GM12873 (cell line): ENCODE measurements at regions not wholly inside any gene's neighbourhood (a gene's known extent, or its start where the extent isn't known, plus 50 kb on each side); places are given as distances from the start of the nearest gene placed in this dataset.

Experiments
- TF ChIP-seq, protein P1 (sequence below): IDR thresholded peaks from 2 replicates; pipeline ENCODE4 v1.5.1; 2012; ENCODE audit warnings: low read depth, mild to moderate bottlenecking, moderate library complexity, low read length, control low read depth; ENCODE audit not compliant: insufficient read depth; ENCODE audit errors: missing control alignments

DNA sequence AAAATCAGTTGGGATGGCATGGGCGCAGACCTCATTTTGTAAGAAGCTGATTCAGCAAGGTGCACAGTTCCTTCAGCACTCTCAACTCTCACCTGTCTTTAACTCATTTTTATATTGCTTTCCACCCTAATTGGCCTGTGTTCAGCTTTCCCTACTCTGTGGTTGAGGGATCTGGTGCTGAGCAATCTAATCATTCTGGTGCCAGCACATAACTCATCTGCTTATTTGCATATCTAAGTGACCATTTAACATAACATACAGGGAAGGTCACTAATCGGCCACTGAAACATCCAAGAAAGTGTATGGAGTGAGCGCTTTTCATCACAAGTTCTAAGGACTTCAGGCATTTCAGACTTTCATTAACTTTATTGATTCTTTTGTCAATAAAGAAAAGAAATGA, 303.4 kb upstream of the ROPN1 start:
- TF ChIP-seq, protein P1, sequence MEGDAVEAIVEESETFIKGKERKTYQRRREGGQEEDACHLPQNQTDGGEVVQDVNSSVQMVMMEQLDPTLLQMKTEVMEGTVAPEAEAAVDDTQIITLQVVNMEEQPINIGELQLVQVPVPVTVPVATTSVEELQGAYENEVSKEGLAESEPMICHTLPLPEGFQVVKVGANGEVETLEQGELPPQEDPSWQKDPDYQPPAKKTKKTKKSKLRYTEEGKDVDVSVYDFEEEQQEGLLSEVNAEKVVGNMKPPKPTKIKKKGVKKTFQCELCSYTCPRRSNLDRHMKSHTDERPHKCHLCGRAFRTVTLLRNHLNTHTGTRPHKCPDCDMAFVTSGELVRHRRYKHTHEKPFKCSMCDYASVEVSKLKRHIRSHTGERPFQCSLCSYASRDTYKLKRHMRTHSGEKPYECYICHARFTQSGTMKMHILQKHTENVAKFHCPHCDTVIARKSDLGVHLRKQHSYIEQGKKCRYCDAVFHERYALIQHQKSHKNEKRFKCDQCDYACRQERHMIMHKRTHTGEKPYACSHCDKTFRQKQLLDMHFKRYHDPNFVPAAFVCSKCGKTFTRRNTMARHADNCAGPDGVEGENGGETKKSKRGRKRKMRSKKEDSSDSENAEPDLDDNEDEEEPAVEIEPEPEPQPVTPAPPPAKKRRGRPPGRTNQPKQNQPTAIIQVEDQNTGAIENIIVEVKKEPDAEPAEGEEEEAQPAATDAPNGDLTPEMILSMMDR = no peak

DNA sequence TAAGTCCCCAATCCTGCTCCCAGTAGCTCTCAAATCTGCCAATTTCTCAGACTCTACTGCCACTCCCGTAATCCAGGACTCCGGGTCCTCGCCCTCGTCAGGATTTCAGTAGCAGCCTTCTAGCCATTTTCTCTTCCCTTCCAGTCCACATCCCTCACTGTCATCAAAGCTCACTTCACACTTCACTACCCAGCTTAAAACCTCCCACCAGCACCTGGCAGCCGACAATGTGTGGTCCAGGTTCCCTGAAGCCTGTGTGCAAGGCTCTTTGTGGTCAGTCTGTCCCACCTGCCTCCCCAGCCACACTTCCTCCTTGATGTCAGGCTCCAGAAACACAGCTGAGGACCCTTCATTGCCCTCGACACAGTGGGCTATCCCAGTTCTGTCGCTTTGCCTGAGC, 304.5 kb upstream of the ROPN1 start:
- TF ChIP-seq, protein P1 = no peak

DNA sequence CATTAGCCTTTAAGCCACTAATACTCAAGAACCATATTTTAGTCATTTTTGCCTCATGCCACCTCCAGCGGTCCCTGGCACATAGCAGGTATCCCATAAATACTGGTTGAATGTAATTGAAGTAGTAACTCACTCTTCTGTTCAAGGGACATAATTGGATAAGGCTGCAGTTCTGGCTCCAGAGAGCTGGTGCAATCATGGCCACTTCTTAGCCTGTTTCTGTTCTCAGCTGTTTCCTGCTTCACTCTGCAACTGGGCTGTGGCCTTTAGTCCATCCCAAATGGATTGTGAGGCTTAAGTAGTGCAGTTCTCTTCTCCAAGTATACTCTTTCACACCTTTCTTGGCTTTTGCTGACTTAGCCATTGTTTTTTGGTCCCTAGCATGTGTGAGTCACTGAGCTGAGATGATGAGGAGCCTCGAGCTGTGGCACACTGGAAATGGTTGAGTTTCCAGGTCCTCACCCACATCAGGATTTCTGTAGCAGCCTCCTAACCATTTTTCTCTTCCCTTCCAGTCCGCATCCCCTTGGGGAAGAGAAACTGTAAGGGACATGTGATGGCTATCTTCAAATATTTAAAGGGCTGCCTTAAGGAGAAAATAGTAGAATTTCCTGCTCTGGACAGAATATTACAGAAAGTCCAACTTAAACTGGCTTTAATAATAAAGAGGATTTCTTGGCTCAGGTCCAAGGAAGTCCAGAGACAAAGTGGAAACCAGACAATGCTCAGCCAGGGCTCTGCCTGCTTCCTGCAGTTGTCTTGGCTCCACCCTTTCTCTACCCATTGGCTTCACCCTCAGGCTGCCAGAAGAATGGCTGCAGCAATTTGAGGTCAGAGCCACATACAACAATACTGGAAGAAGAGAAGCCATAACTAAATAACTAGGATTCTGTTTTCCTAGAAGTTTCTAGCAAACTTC, 305.4 kb upstream of the ROPN1 start:
- TF ChIP-seq, protein P1 = no peak

DNA sequence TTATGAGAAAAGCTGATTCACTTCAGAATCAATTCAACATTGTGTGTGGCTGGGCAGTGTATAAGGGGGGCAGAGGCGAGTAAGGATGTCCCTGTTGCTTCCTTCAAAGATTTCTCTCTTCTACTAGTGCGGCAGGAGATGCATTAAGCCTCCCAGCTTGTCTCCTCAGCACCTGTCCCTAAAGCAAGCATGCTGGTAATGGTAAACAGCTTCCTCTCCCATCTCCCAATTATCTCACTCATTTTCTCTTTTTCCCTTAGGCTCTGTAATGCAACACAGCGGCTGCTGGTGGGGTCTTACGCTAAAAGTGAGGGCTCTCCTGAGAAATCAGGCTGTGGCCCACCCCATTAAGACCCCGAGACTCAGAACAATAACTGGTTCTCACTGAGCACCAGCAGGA, 306.4 kb upstream of the ROPN1 start:
- TF ChIP-seq, protein P1 = no peak

DNA sequence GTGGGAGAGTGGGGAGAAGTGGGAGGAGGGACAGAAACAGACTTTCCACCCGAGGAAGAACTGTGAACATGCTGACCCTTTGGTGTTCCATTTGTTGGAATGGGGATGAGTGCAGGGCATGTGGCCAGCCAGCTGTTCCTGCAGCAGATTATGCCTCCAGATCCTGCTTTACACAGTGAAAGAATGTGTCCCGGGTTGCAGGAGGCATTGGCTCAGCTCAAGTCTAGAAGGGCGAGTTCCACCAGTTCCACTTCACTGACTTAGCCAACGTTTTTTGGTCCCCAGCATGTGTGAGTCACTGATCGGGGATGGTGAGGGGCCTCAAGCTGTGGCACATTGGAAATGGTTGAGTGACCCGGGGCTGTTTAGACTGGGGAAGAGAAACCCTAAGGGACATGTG, 307.0 kb upstream of the ROPN1 start:
- TF ChIP-seq, protein P1 = no peak

DNA sequence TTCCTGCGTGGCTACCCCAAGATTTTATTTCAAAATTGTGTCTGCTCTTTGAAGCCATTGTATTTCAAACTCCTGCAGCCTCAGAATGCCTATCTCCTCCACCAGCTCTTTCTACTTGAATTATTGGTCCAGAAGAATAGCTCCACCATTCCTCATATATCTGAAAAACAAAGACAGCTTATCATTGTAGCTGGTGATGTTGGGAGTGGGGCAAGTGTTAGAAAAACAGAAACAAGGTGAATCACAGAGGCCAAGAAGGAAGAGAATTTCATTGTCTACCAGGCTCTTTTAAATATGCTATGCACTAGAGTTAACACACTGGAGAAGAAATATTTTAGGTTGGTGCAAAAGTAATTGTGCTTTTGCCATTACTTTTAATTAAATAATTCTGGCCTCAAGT, 307.9 kb upstream of the ROPN1 start:
- TF ChIP-seq, protein P1 = no peak

DNA sequence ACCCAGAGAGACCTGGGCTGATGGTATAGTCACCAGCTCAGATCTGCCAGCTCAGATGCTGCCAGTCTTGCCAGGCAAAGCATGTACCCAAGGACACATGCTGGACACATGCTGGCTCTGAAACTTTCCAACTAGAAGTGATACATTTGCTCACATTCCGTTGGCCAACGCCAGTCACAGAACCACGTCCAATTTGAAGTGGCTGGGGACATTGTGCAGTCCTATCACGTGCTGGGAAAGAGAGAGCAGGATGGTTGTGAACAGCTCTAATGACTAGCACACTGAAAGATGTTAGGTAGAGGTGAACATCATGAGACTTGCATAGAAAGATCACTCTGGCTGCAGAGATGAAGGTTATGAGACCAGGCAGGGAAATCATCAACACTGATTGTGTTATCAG, 308.5 kb upstream of the ROPN1 start:
- TF ChIP-seq, protein P1 = no peak
